HG02759 (cell line): ENCODE measurements at regions not wholly inside any gene's neighbourhood (a gene's known extent, or its start where the extent isn't known, plus 50 kb on each side); places are given as distances from the start of the nearest gene placed in this dataset.

ENCODE experiments used
- ATAC-seq: cut with Tn5 transposase; IDR thresholded peaks from one replicate; pipeline ENCODE4 v1.9.1; 2021; ENCODE audit warnings: mild to moderate bottlenecking, moderate library complexity; ENCODE audit not compliant: unreplicated experiment

DNA sequence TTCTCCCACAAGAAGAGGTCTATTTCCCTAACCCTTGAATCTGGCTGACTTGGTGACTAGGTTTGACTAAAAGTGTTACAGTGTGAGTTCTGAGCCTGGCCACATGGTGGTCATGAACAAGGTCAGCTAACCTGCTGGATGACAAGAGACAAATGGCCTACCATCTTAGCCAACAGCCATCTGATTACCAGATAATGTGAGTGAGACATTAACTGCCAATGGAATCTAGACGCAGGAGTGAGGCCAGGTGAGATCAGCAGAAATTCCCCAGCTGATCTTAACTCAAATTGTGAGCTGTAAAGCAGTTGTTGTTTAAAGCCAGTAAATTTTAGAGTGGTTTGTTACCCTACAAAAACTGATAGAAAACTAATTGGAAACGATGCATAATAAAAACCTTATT lies 320.0 kb downstream of the BRINP2 start:
- ATAC-seq = no peak

DNA sequence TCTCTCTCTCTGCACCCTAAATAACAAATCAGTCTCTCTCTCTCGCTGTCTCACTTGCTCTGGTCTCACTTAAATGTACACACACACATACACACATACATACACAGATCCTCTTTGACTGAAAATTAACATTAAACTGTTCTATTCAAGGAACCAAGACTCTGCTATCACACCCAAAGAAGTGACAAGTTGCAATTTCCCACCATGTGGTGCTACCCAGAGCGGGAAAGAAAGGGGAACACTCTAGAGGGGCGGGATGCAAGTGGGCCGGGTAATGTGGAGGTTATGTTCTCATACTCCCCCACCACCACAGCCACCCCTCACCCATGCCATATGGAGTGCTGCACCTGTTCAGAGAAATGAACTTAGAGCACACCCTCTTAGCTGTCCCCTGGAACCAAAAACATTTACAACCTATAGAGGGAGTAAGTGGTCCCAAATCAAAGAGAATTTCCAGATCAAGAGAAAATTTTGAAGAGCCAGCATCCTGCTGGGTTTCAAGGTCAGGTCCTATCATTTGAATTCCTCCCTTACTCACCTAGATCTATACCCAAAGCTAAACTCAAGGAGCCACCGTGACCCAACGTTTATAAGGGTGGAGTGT lies 319.4 kb downstream of the BRINP2 start:
- ATAC-seq = no peak

DNA sequence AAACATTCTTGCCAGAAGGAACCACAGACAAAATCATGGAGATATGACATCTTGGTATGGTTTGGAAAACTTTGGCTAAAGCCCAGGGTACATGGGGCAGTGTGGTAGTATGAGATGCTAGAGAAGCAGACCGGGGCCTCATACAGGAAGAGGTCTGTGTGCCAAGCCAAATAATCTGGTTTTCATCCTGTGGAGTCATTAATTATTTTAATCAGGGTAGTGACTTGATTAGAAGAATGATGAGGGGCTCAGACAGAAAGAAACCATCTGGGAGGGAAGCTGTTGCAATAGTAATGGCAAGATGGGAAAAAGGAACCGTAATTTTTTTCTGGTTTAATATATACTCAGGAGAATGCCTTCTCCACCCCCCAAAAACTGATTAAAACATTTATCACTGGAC lies 318.0 kb downstream of the BRINP2 start:
- ATAC-seq = no peak

DNA sequence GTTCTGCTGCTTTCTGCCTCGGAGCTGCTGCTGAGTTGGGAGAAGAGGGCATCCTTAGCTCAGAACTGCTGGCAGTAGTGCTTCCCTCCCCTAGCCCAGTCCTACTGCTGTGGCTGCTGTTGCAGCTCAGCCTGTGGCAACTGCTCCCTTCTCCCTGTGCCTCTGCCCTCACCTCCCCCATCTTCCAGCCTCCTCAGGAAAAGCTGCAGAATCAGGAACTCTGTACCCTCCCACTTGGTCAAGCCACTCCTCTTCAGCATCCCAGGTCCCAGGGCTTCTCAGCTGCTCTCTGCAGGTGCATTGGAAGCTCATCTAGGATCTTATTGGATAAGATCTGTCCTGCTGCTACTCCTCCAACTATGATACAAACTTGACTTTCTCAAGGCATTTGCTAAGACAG lies 316.7 kb downstream of the BRINP2 start:
- ATAC-seq = no peak

DNA sequence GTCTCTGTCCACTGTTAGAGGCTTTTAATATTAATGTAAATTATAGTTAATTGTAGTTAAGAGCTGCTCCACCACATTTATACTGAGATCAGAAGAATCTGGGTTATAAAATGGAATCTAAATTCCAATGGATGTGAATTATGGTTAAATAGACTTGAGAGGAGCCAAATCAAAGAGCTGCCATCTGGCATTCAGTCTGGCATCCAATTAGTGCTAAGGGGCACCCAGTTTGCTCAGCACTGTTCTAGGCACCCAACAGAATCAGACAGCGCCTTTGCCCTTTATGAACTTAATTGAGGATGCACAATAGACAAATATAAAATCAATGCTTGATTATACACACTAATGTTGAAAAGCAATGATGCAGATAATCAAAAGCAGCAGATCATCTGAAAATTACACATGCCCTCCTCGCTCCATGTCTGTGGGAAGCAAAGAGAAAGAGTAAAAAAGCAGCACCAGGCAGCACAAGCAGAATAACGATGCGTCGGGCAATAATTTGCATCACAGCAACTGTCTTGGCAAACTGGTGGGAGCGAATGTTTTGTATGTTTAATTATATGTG lies 310.1 kb downstream of the BRINP2 start:
- ATAC-seq = no peak

DNA sequence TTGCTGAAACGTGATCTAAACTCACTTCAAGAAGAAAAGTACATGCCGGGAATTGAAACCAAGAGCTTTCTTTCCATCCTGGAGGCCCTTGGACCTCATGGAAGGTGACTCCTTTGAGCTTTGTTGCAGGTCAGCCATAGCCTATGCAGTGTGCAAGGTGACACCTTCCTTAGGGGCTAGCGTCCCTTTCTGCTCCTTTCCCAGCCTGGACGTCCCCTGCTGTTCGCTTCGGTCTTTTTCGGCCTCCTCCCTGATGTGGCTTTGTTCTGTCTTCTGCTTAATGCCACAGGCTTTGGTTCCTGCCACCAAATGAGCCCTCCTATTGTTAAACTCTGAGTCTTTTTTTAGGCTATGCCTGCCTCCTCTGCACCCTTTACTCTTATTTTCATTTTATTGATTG lies 308.8 kb downstream of the BRINP2 start:
- no peak for ATAC-seq

DNA sequence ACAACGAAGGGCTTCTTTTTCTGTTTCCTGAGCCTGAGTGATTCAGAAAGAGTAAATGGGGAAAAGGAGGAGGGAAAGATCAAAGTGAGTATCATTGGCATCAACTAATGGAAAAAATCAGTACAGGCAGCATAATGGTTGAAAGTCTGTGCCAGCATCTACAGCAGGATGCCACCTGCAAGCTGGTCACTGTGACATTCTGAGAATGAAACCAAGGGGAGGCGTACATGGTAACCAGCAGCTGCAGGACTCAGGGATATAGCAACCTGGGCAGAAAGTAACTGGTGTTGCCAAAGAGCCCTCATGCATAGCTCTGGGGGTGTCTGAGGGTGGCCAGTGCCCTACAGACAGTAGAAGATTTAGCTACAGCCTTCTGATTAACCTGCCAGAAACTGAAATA lies 305.9 kb downstream of the BRINP2 start:
- ATAC-seq = no peak

DNA sequence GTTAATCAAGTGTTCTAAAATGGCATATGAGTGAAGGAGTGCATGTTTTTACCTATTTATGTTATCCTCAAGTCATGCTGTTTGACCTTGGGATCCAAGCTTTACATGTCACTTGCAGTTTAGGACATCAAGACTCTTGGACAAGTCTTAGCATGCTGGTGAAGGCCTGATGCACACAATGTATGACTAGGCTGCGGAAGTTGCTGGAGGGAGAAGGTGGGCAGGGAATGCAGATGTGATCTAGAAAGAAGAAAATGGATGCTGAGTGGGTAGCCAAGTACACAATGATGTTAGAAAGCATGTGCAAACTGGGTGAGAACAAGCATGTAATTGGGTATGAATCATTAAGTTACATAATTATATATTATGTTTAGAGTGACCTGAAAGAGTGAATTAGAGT lies 301.8 kb downstream of the BRINP2 start:
- ATAC-seq = no peak

DNA sequence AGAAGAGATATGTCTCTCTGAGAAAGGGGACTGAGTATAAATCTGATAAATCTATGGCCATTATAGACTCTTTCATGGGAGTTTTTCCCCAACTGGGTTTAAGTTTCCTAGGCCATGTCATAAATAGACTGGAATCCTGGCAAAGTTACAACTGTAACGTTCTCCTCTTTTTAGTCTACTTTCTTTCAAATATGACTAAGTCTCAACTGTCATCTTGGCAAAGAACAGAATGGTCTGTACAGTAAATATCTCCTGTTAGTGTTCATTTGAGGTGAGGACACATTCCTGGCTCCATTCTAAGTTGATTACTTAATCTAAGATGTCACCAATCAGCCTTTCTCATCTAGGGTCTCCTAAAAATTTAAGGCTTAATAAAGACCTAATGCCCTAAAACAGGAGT lies 300.5 kb downstream of the BRINP2 start:
- ATAC-seq = no peak

DNA sequence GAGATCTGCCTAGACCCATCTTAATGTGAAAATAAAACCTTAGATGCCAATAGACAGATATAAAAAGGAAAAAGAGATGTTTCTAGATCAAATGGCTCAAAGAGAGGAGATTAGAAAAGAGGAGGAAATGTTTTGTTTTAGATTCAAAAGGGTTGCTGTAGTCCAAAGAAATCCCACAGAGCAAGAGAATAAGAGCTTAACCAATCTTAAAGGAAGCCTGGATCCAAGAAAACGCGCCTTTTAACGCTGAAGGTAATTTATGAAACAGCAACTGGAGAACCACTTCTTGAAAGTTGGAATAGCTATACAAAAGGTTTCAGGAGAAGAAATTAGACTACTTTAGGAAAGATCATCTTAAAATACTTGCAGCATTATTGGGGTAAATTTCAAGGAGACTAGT lies 298.8 kb downstream of the BRINP2 start:
- no peak for ATAC-seq

DNA sequence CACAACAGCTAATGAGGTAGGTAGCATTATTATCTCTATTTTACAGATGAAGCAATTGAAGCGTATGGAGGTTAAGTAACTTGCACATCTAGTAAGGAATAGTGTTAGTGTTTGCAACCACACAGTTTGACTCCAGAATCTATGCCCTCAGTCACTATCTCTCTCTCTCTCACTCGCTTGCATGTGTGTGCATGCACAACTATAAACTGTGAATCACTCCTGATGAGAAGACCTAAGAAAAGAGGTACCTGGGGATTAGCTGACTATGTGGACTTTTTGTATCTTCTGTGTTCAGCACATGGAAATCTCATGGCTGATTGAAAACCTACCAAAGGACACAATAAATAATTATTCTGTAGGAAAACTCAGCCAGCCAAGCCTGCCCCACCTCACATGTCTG lies 295.5 kb downstream of the BRINP2 start:
- ATAC-seq = no peak

DNA sequence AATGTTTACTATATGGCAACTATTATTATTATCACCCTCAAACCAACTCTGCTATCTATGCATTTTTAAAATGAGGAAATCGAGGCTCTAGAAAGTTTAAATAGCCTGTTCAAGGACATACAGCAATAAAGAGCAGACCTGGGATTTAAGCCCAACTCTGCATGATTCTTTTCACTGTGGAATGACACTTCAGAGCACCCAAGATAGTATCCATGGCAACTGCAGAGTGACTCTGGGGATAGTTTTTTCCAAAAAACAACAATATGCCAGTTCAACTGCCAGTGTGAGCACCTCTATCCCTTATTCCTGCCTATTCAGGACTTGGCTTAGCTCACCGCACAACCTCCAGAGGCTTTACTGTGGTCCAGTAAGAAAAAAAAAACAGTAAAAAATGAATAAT lies 293.9 kb downstream of the BRINP2 start:
- no peak for ATAC-seq

DNA sequence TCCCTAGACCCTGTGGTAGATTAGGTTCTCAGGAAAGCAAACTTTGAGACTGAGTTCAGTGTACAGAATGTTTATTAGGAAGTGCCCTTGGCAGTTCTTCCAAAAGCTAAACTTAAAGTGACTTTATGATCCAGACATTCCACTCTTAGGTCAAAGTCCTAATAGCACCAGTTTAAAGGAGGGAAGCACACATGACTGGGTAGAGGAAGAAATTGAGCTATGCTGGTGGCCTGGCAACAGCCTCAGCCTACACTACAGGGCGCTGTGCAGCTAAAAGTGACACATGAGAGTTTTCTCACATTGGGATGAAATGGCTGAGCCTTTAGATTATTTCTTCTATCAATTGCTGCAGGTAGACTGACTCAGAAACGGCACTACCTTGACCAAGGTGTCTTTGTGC lies 280.4 kb downstream of the BRINP2 start:
- ATAC-seq = no peak

DNA sequence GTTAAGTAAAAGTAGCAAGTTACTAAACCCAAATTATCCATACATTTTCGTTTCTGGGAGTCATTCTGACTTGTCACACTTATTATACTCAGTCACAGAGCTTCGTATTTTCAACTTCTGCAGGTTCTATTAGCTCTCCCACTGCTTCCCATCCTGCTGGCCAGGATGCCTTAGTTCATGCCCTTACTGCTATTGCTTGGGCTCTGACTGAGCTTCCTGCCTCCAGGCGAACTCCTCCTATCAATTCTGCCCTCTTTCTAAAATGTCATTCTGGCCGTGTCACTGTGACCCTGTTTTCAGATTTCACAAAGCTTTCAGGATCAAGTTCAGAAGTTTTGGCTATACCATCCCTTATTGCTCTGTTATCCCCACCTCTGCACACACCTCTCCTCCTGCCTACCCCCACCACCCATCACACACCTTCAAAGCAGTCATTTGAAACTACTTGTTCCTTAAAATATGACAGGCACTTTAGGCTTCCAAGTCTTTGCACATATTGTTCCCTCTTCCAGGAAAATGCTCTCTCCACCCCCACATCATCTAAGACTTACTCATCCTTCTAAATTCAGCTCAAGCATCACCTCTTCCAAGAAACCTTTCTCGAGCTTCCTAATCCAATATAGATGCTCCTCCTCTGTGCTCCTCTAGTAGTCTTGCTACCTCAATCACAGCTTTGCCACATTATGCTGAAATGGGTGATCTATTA lies 278.0 kb downstream of the BRINP2 start:
- ATAC-seq = no peak

DNA sequence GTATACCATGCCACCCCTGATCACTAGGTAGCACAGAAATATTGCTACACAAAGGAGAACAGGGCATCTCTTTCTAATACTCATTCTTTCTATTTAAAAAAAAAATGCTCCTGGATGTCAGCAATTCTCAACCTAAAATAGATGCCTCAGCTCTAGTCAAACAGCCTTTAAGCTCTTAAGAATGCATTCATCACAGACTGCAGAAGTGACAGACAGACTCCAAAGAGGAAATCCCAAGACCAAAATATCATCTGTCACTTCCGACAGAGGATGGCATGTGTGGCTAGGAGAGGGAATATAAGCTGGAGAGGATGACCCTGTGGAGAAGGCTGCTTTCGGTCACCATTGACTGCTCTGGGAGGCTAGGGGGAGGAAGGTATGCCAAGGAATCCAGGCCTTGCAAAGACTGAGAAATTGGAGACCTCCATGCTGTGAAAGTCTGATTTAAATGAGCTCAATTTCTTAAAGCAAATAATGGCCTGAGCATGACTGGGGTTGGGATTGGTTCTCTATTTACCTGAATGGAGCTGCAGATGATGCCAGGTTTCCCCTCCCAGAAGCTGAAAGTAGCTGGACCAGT lies 277.4 kb downstream of the BRINP2 start:
- no peak for ATAC-seq

DNA sequence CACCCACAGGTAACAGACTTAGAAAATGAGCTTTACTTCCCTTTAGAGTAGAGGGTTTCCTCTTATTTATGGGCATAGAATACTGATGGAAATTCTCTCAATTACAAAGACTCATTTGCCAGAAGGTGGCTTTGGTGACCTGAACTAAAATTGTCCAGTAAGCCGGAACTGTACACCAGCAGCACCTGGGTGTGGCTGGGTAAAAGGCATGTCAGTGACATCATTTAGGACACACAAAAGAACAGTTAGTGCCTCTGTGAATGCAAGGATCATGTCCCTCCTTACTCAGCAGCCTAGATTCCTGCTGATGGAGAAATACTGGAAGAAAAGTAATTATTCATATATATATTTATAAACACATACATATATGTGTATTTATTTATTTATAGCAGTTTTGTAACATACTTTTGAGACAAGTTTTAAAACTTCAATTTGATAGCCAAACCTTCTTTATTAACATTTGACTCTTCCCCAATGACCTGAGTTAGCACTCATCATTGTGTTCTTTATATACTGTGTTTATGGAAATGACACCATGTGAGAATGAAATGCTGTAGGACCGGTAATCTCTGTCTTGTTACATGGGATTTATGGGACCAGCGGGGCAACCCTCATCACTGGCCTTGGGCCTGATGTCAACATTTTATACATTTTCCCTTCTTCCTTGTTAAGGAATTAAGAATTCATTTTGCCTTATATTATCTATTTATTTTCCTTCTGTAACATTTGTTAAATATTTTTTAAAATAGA lies 274.4 kb downstream of the BRINP2 start:
- no peak for ATAC-seq

DNA sequence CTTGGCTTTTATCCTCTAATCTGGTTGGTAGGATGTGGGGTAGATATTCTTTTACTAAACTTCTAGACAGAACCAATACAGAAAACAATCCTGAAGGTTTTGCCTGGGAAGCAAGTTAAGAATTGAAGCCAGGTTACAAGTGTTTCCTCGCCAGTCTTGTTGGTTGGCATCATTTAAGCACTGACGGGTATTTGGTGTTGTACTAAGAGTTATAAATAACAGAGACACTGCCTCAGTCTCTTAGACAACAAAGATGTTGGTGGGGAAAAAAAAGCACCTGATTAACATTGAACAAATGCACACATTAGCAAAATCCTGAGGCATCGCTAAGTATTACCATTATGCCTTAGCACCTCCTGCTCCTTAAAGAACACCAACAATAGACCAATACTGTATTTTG lies 272.2 kb downstream of the BRINP2 start:
- ATAC-seq = no peak

DNA sequence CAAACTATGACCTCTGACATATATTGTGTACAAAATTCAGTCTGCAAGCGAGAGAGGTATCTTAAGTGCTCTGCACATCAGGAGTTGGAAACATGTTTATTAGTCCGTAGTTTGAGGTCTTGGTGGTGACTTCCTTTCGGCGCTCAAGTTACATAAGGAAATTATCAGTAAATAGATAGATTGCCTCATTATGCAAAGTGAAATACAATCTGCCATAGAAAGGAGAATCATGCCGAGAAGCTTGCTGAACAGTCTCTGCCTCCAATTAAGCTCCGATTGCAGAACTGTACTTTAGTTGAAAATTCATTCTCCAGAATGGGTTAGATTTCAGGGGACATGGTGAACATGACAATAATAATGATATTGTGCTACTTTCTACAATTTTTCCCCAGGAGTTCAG lies 271.8 kb downstream of the BRINP2 start:
- no peak for ATAC-seq

DNA sequence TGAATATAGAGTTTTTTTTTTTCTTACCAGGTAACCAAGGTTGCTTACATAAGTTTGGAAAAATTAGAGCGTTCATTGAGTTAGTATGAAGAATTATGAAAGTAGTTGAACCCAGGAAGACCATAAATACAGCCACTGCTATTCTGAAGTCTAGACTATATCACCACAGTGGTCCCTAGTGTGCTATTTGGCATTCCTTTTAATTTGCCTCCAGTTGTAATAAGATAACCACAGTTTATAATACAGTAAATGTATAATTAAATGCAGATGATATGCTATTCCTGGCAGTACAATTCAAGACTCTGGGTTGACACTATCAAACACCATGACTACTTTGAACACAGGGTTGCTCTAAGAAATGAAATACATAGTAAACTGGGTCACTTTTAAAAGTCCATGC lies 270.5 kb downstream of the BRINP2 start:
- no peak for ATAC-seq

DNA sequence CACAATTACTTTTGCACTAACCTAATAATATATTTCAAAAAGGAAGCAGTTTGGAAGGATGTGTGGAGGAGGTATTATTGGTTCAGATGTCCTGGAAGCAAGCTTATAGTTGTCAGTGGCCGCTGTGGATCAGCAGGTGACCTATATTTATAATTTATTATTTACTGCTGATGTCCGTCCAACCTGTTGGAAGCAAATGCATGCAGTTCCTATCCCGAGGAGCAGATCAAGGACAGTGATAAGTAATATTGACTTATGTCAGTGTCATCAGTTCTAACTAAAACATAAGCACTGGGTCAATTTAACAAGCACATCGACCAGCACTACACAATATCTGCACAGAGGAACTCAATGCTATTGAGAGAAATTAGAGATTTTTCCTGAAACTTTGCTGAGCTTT lies 270.1 kb downstream of the BRINP2 start:
- ATAC-seq = no peak

DNA sequence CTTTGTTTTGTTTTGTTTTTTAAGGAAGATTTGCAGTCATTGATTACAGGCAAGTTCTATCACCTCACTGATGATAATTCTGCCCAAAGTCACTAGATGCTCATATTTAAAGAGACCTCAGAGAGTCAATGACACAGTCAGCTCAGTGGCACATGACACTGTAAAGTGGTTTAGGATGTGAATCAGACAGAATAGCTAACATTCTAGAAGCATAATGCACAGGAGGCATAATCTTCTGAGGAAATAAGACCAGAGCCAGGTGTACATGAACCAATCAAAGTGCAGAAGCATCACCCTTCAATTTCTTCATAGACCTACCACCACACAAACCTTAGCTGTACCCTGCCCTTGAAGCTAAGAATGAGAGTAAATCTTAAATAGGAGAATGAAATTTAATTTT lies 268.5 kb downstream of the BRINP2 start:
- no peak for ATAC-seq

DNA sequence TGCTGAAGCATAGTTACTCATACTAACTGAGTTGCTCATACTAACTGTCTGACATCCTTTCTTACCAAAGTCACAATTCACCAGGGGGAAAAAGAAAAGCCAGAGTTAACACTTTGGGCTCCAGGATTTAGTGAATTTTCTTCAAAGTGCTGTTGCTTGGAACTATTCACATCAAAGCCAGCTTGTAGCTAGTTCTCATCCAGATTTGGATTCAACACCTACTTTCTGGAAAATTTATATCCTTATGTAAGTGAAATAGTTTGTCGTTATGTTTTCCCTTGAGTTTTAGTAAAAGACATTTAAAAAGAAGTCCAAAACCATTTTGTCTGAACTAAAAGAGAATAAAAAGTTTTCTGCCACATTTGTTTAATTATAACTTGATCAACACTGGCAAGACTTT lies 264.6 kb downstream of the BRINP2 start:
- no peak for ATAC-seq
